ENCODE measurements at regions not wholly inside any gene's neighbourhood (a gene's known extent, or its start where the extent isn't known, plus 50 kb on each side); places are given as distances from the start of the nearest gene placed in this dataset.

- Mint-ChIP-seq H3K4me1 (no peaks in the 10 kb centered on the region), H3K36me3 (no peaks in the 10 kb centered on the region), H3K4me3 (no peak overlapping the region), H3K27me3 (peaks cover 2 to 44% of the 10 kb centered on the region in 2 donors), H3K27ac (peak overlapping the region in 1 of 8 donors; percentile 34), H3K9me3 (no peaks in the 10 kb centered on the region)
- H3K36me3 ChIP-seq (ENCODE audit: insufficient read depth, low read length) = no peaks in the 10 kb centered on the region
- no peaks in the 10 kb centered on the region for H3K4me1 ChIP-seq (ENCODE audit: insufficient read depth, low read length)
- H3K27me3 ChIP-seq (ENCODE audit: insufficient read depth, low read length, poor library complexity, severe bottlenecking) = peaks cover 11% of the 10 kb centered on the region
- CTCF ChIA-PET = no interaction called here
- H3K4me3 ChIP-seq (ENCODE audit: low read length) = no peak overlapping the region
- POLR2A ChIA-PET = no interaction called here
- H3K27ac ChIP-seq (ENCODE audit: low read depth, low read length) = no peak overlapping the region
- H3K9me3 ChIP-seq (ENCODE audit: low read length) = no peaks in the 10 kb centered on the region
- DNase-seq = no peak
Observed at GRCh38 chr6:41455818-41456217, 90.4 kb upstream of the FOXP4 start.

GRCh38 chr6:41457303-41457670 lies 88.9 kb upstream of the FOXP4 start:
- POLR2A ChIA-PET = no interaction called here
- H3K27me3 Mint-ChIP-seq = peaks cover 4 to 34% of the 10 kb centered on the region in 2 donors
- H3K4me3 ChIP-seq (ENCODE audit: low read length) = no peak overlapping the region
- no peak overlapping the region for H3K4me3 Mint-ChIP-seq
- CTCF ChIA-PET = no interaction called here
- no peaks in the 10 kb centered on the region for H3K36me3 Mint-ChIP-seq
- H3K36me3 ChIP-seq (ENCODE audit: insufficient read depth, low read length) = no peaks in the 10 kb centered on the region
- no peaks in the 10 kb centered on the region for H3K9me3 Mint-ChIP-seq
- H3K27me3 ChIP-seq (ENCODE audit: insufficient read depth, low read length, poor library complexity, severe bottlenecking) = peaks cover 11% of the 10 kb centered on the region
- H3K27ac ChIP-seq (ENCODE audit: low read depth, low read length) = no peak overlapping the region
- H3K4me1 Mint-ChIP-seq = no peaks in the 10 kb centered on the region
- no peaks in the 10 kb centered on the region for H3K9me3 ChIP-seq (ENCODE audit: low read length)
- DNase-seq = no peak
- no peak overlapping the region for H3K27ac Mint-ChIP-seq
- H3K4me1 ChIP-seq (ENCODE audit: insufficient read depth, low read length) = no peaks in the 10 kb centered on the region

GRCh38 chr6:41459738-41460137 lies 86.4 kb upstream of the FOXP4 start:
- no peaks in the 10 kb centered on the region for H3K4me1 ChIP-seq (ENCODE audit: insufficient read depth, low read length)
- DNase-seq = no peak
- Mint-ChIP-seq H3K9me3 (no peaks in the 10 kb centered on the region), H3K4me1 (no peaks in the 10 kb centered on the region), H3K36me3 (no peaks in the 10 kb centered on the region), H3K4me3 (no peak overlapping the region), H3K27me3 (peaks cover 16 to 52% of the 10 kb centered on the region in 2 donors), H3K27ac (no peak overlapping the region)
- H3K9me3 ChIP-seq (ENCODE audit: low read length) = no peaks in the 10 kb centered on the region
- H3K4me3 ChIP-seq (ENCODE audit: low read length) = no peak overlapping the region
- ChIA-PET POLR2A (no interaction called here), CTCF (interaction anchor here (0.9 to 1.8 kb wide), 3 partner anchors 10 to 132 kb away, joined by 3 to 5 read pairs (median 3); no protein-coding TSS in a partner anchor)
- no peaks in the 10 kb centered on the region for H3K27me3 ChIP-seq (ENCODE audit: insufficient read depth, low read length, poor library complexity, severe bottlenecking)
- no peaks in the 10 kb centered on the region for H3K36me3 ChIP-seq (ENCODE audit: insufficient read depth, low read length)
- no peak overlapping the region for H3K27ac ChIP-seq (ENCODE audit: low read depth, low read length)

GRCh38 chr6:41460742-41461336 lies 85.3 kb upstream of the FOXP4 start:
- no peak overlapping the region for H3K4me3 ChIP-seq (ENCODE audit: low read length)
- Mint-ChIP-seq H3K27ac (no peak overlapping the region), H3K27me3 (peaks cover 19 to 54% of the 10 kb centered on the region in 2 donors), H3K4me3 (no peak overlapping the region), H3K9me3 (no peaks in the 10 kb centered on the region), H3K4me1 (no peaks in the 10 kb centered on the region), H3K36me3 (no peaks in the 10 kb centered on the region)
- no peaks in the 10 kb centered on the region for H3K27me3 ChIP-seq (ENCODE audit: insufficient read depth, low read length, poor library complexity, severe bottlenecking)
- no peaks in the 10 kb centered on the region for H3K4me1 ChIP-seq (ENCODE audit: insufficient read depth, low read length)
- no peaks in the 10 kb centered on the region for H3K36me3 ChIP-seq (ENCODE audit: insufficient read depth, low read length)
- no peaks in the 10 kb centered on the region for H3K9me3 ChIP-seq (ENCODE audit: low read length)
- ChIA-PET POLR2A (no interaction called here), CTCF (interaction anchor here (1.8 kb wide), 1 partner anchor 9 kb away, joined by 5 read pairs; no protein-coding TSS in a partner anchor)
- H3K27ac ChIP-seq (ENCODE audit: low read depth, low read length) = no peak overlapping the region
- DNase-seq = no peak

GRCh38 chr6:41462033-41462432 lies 84.1 kb upstream of the FOXP4 start:
- Histone ChIP-seq H3K27me3 (ENCODE audit: insufficient read depth, low read length, poor library complexity, severe bottlenecking) (no peaks in the 10 kb centered on the region), H3K36me3 (ENCODE audit: insufficient read depth, low read length) (no peaks in the 10 kb centered on the region), H3K27ac (ENCODE audit: low read depth, low read length) (no peak overlapping the region), H3K4me3 (ENCODE audit: low read length) (no peak overlapping the region), H3K4me1 (ENCODE audit: insufficient read depth, low read length) (no peaks in the 10 kb centered on the region), H3K9me3 (ENCODE audit: low read length) (no peaks in the 10 kb centered on the region)
- Mint-ChIP-seq H3K4me1 (no peaks in the 10 kb centered on the region), H3K9me3 (no peaks in the 10 kb centered on the region), H3K27ac (peak overlapping the region in 1 of 8 donors; percentile 22), H3K27me3 (peaks cover 21 to 59% of the 10 kb centered on the region in 2 donors), H3K36me3 (no peaks in the 10 kb centered on the region), H3K4me3 (no peak overlapping the region)
- POLR2A ChIA-PET = no interaction called here
- CTCF ChIA-PET = interaction anchor here (1.0 kb wide), 1 partner anchor 18 kb away, joined by 3 read pairs; no protein-coding TSS in a partner anchor
- no peak for DNase-seq

- ChIA-PET CTCF (interaction anchor here (0.6 to 1.0 kb wide), 2 partner anchors 17 to 129 kb away, joined by 3 read pairs; no protein-coding TSS in a partner anchor), POLR2A (no interaction called here)
- peaks cover 26 to 67% of the 10 kb centered on the region in 2 donors for H3K27me3 Mint-ChIP-seq
- H3K4me3 Mint-ChIP-seq = no peak overlapping the region
- no peaks in the 10 kb centered on the region for H3K36me3 ChIP-seq (ENCODE audit: insufficient read depth, low read length)
- DNase-seq = no peak
- H3K9me3 ChIP-seq (ENCODE audit: low read length) = no peaks in the 10 kb centered on the region
- peaks cover 6% of the 10 kb centered on the region for H3K27me3 ChIP-seq (ENCODE audit: insufficient read depth, low read length, poor library complexity, severe bottlenecking)
- no peak overlapping the region for H3K27ac ChIP-seq (ENCODE audit: low read depth, low read length)
- no peaks in the 10 kb centered on the region for H3K4me1 ChIP-seq (ENCODE audit: insufficient read depth, low read length)
- H3K27ac Mint-ChIP-seq = peak overlapping the region in 1 of 8 donors; percentile 48
- no peak overlapping the region for H3K4me3 ChIP-seq (ENCODE audit: low read length)
- no peaks in the 10 kb centered on the region for H3K9me3 Mint-ChIP-seq
- no peaks in the 10 kb centered on the region for H3K36me3 Mint-ChIP-seq
- H3K4me1 Mint-ChIP-seq = no peaks in the 10 kb centered on the region
Observed at GRCh38 chr6:41463062-41463930, 82.9 kb upstream of the FOXP4 start.

- no peaks in the 10 kb centered on the region for H3K36me3 ChIP-seq (ENCODE audit: insufficient read depth, low read length)
- H3K9me3 Mint-ChIP-seq = no peaks in the 10 kb centered on the region
- H3K4me1 ChIP-seq (ENCODE audit: insufficient read depth, low read length) = no peaks in the 10 kb centered on the region
- ChIA-PET POLR2A (no interaction called here), CTCF (no interaction called here)
- H3K27ac Mint-ChIP-seq = no peak overlapping the region
- H3K36me3 Mint-ChIP-seq = no peaks in the 10 kb centered on the region
- no peaks in the 10 kb centered on the region for H3K4me1 Mint-ChIP-seq
- H3K27me3 Mint-ChIP-seq = peaks cover 32 to 67% of the 10 kb centered on the region in 2 donors
- H3K4me3 Mint-ChIP-seq = no peak overlapping the region
- H3K9me3 ChIP-seq (ENCODE audit: low read length) = no peaks in the 10 kb centered on the region
- no peak overlapping the region for H3K27ac ChIP-seq (ENCODE audit: low read depth, low read length)
- DNase-seq = no peak
- peaks cover 13% of the 10 kb centered on the region for H3K27me3 ChIP-seq (ENCODE audit: insufficient read depth, low read length, poor library complexity, severe bottlenecking)
- no peak overlapping the region for H3K4me3 ChIP-seq (ENCODE audit: low read length)
Observed at GRCh38 chr6:41464019-41464418, 82.2 kb upstream of the FOXP4 start.

GRCh38 chr6:41464481-41464880 lies 81.7 kb upstream of the FOXP4 start:
- CTCF ChIA-PET = no interaction called here

More at GRCh38 chr6:41464481-41464880, 81.7 kb upstream of the FOXP4 start:
- H3K36me3 ChIP-seq (ENCODE audit: insufficient read depth, low read length) = no peaks in the 10 kb centered on the region
- H3K27me3 ChIP-seq (ENCODE audit: insufficient read depth, low read length, poor library complexity, severe bottlenecking) = peaks cover 15% of the 10 kb centered on the region
- H3K4me3 Mint-ChIP-seq = no peak overlapping the region
- H3K4me3 ChIP-seq (ENCODE audit: low read length) = no peak overlapping the region
- DNase-seq = no peak
- no peak overlapping the region for H3K27ac ChIP-seq (ENCODE audit: low read depth, low read length)
- H3K27ac Mint-ChIP-seq = no peak overlapping the region
- peaks cover 36 to 69% of the 10 kb centered on the region in 2 donors for H3K27me3 Mint-ChIP-seq
- H3K9me3 ChIP-seq (ENCODE audit: low read length) = no peaks in the 10 kb centered on the region
- H3K4me1 Mint-ChIP-seq = peaks cover 0 to 1% (median under 1%) of the 10 kb centered on the region in 3 donors
- POLR2A ChIA-PET = no interaction called here
- H3K4me1 ChIP-seq (ENCODE audit: insufficient read depth, low read length) = no peaks in the 10 kb centered on the region
- no peaks in the 10 kb centered on the region for H3K36me3 Mint-ChIP-seq
- no peaks in the 10 kb centered on the region for H3K9me3 Mint-ChIP-seq
